Skin of body (tissue), 1 donor: ENCODE measurements at regions not wholly inside any gene's neighbourhood (a gene's known extent, or its start where the extent isn't known, plus 50 kb on each side); places are given as distances from the start of the nearest gene placed in this dataset.
"Not testable (repeated sequence)": the region's sequence is repeated elsewhere in the genome, so short reads cannot be mapped to it uniquely, and the experiment has no call there.

Experiments used
- DNase-seq: peaks from one replicate; lab custom pipeline; 2025; lab: John Stamatoyannopoulos, UW

GRCh38 chr12:94916663-94917062 lies 86.8 kb downstream of the NDUFA12 start:
- no peak for DNase-seq

- no peak for DNase-seq
Observed at GRCh38 chr12:94909663-94910062, 93.8 kb downstream of the NDUFA12 start.

- not testable (repeated sequence) for DNase-seq
Observed at GRCh38 chr12:94905749-94906148, 97.7 kb downstream of the NDUFA12 start.

- no peak for DNase-seq
Observed at GRCh38 chr12:94900496-94900895, 103.0 kb downstream of the NDUFA12 start.

- DNase-seq = no peak
Observed at GRCh38 chr12:94898388-94898787, 105.1 kb downstream of the NDUFA12 start.

- DNase-seq = no peak
Observed at GRCh38 chr12:94892544-94893267, 110.8 kb downstream of the NDUFA12 start.

- DNase-seq = no peak
Observed at GRCh38 chr12:94889445-94890210, 113.9 kb downstream of the NDUFA12 start.

- no peak for DNase-seq
Observed at GRCh38 chr12:94879542-94879941, 124.0 kb downstream of the NDUFA12 start.

GRCh38 chr12:94875525-94875924 lies 128.0 kb downstream of the NDUFA12 start:
- DNase-seq = no peak

- no peak for DNase-seq
Observed at GRCh38 chr12:94874518-94875302, 128.8 kb downstream of the NDUFA12 start.

- no peak for DNase-seq
Observed at GRCh38 chr12:94873734-94874517, 129.6 kb downstream of the NDUFA12 start.

- no peak for DNase-seq
Observed at GRCh38 chr12:94872971-94873733, 130.3 kb downstream of the NDUFA12 start.

GRCh38 chr12:94872671-94872970 lies 130.9 kb downstream of the NDUFA12 start:
- no peak for DNase-seq

- DNase-seq = no peak
Observed at GRCh38 chr12:94872007-94872653, 131.4 kb downstream of the NDUFA12 start.

GRCh38 chr12:94870511-94870910 lies 133.0 kb downstream of the NDUFA12 start:
- DNase-seq = no peak

GRCh38 chr12:94868161-94868560 lies 135.3 kb downstream of the NDUFA12 start:
- no peak for DNase-seq

GRCh38 chr12:94867066-94867855 lies 136.2 kb downstream of the NDUFA12 start:
- DNase-seq = no peak

GRCh38 chr12:94864987-94865386 lies 138.5 kb downstream of the NDUFA12 start:
- no peak for DNase-seq

- DNase-seq = no peak
Observed at GRCh38 chr12:94863321-94864035, 140.0 kb downstream of the NDUFA12 start.
